Calu3 (cell line): ENCODE measurements at regions not wholly inside any gene's neighbourhood (a gene's known extent, or its start where the extent isn't known, plus 50 kb on each side); places are given as distances from the start of the nearest gene placed in this dataset.

ENCODE experiments used
- BruUV-seq: library from RNA; stranded (reverse); fragments of 400-500 nt; replicated peaks from 2 replicates; lab custom pipeline; 2021; lab: Mats Ljungman, UMichigan
- CTCF ChIA-PET: fragments of 300-600 bp; sonication (Branson Sonifier 250); formaldehyde crosslinking; loops from one replicate; lab custom pipeline; 2022; ENCODE audit warnings: antibody characterized with exemption; lab: Charles Lee
- DNase-seq: peaks from one replicate; pipeline ENCODE4 v3.0.0; 2022
- H3K27ac Mint-ChIP-seq: one replicate; pipeline ENCODE4 v1.8.0; 2022; ENCODE audit warnings: mixed read lengths; ENCODE audit not compliant: unreplicated experiment
- H3K27me3 Mint-ChIP-seq: one replicate; pipeline ENCODE4 v1.8.0; 2022; ENCODE audit warnings: mixed read lengths; ENCODE audit not compliant: unreplicated experiment
- H3K36me3 Mint-ChIP-seq: one replicate; pipeline ENCODE4 v1.8.0; 2022; ENCODE audit warnings: mild to moderate bottlenecking, moderate library complexity, mixed read lengths; ENCODE audit not compliant: insufficient read depth, unreplicated experiment
- H3K4me1 Mint-ChIP-seq: one replicate; pipeline ENCODE4 v1.8.0; 2022; ENCODE audit warnings: mild to moderate bottlenecking, low read depth, mixed read lengths; ENCODE audit not compliant: unreplicated experiment
- H3K4me3 Mint-ChIP-seq: one replicate; pipeline ENCODE4 v1.8.0; 2022; ENCODE audit warnings: mild to moderate bottlenecking, low read depth, moderate library complexity, mixed read lengths; ENCODE audit not compliant: unreplicated experiment
- H3K9me3 Mint-ChIP-seq: one replicate; pipeline ENCODE4 v1.8.0; 2022; ENCODE audit warnings: low read depth, mixed read lengths; ENCODE audit not compliant: unreplicated experiment
- intact Hi-C: fragments of 100-400 bp; cut with micrococcal nuclease; formaldehyde crosslinking; loops from one replicate; pipeline ENCODE4 v1.10.0; 2022; ENCODE audit not compliant: unreplicated experiment
- TF ChIP-seq, protein P1 (sequence below): fragments of 200-600 bp; IDR thresholded peaks from one replicate; pipeline ENCODE4 v1.8.0; 2022; ENCODE audit warnings: antibody characterized with exemption; ENCODE audit not compliant: unreplicated experiment

DNA sequence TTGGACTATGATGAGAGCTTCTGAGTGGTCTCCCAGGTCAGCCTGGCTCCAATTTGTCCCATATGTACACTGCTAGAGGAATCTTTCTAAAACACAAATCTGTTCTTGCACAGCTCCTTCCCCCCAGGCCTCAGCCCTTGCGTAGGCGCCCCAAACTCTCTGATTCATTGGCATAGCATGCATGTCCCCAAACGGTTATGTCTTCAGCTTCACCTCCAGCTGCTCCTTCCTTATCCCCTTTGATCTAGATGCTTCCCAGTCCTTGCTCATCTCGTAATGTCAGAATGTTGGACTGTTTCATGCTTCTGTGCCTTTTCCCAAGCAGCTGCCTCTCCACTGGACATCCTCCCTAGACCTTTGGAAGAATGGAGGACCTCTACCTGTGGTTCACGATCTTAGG is 60.1 kb upstream of the BASP1 start:
- Mint-ChIP-seq H3K27ac (no peak overlapping the region), H3K9me3 (peaks cover 5% of the 10 kb centered on the region), H3K36me3 (no peaks in the 10 kb centered on the region), H3K27me3 (no peaks in the 10 kb centered on the region), H3K4me1 (peaks cover 10% of the 10 kb centered on the region), H3K4me3 (no peak overlapping the region)
- TF ChIP-seq, protein P1, sequence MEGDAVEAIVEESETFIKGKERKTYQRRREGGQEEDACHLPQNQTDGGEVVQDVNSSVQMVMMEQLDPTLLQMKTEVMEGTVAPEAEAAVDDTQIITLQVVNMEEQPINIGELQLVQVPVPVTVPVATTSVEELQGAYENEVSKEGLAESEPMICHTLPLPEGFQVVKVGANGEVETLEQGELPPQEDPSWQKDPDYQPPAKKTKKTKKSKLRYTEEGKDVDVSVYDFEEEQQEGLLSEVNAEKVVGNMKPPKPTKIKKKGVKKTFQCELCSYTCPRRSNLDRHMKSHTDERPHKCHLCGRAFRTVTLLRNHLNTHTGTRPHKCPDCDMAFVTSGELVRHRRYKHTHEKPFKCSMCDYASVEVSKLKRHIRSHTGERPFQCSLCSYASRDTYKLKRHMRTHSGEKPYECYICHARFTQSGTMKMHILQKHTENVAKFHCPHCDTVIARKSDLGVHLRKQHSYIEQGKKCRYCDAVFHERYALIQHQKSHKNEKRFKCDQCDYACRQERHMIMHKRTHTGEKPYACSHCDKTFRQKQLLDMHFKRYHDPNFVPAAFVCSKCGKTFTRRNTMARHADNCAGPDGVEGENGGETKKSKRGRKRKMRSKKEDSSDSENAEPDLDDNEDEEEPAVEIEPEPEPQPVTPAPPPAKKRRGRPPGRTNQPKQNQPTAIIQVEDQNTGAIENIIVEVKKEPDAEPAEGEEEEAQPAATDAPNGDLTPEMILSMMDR = no peak
- DNase-seq = no peak
- no TSS peak for BruUV-seq
- intact Hi-C loops = no loop called here
- CTCF ChIA-PET = no interaction called here

- no peaks in the 10 kb centered on the region for H3K36me3 Mint-ChIP-seq
- CTCF ChIA-PET = no interaction called here
- TF ChIP-seq, protein P1 = no peak
- DNase-seq = no peak
- no peak overlapping the region for H3K27ac Mint-ChIP-seq
- no peak overlapping the region for H3K4me3 Mint-ChIP-seq
- H3K4me1 Mint-ChIP-seq = peaks cover 10% of the 10 kb centered on the region
- no peaks in the 10 kb centered on the region for H3K27me3 Mint-ChIP-seq
- peaks cover 5% of the 10 kb centered on the region for H3K9me3 Mint-ChIP-seq
- intact Hi-C loops = no loop called here
- no TSS peak for BruUV-seq
These were observed 59.4 kb upstream of the BASP1 start for GRCh38 chr5:17157916-17158529.

- CTCF ChIA-PET = no interaction called here
- H3K27me3 Mint-ChIP-seq = peaks cover 9% of the 10 kb centered on the region
- H3K4me1 Mint-ChIP-seq = no peaks in the 10 kb centered on the region
- H3K4me3 Mint-ChIP-seq = no peak overlapping the region
- TF ChIP-seq, protein P1 = no peak
- no peaks in the 10 kb centered on the region for H3K36me3 Mint-ChIP-seq
- no peak for DNase-seq
- intact Hi-C loops = no loop called here
- H3K27ac Mint-ChIP-seq = no peak overlapping the region
- no TSS peak for BruUV-seq
- H3K9me3 Mint-ChIP-seq = no peaks in the 10 kb centered on the region
These were observed 56.7 kb upstream of the BASP1 start for GRCh38 chr5:17160756-17161040.

GRCh38 chr5:17161662-17162061 is 55.8 kb upstream of the BASP1 start:
- BruUV-seq = no TSS peak
- H3K4me3 Mint-ChIP-seq = no peak overlapping the region
- H3K27ac Mint-ChIP-seq = no peak overlapping the region
- no peak for DNase-seq
- no peaks in the 10 kb centered on the region for H3K9me3 Mint-ChIP-seq
- peaks cover 9% of the 10 kb centered on the region for H3K27me3 Mint-ChIP-seq
- TF ChIP-seq, protein P1 = no peak
- CTCF ChIA-PET = interaction anchor here (0.6 kb wide), 1 partner anchor 21 kb away, joined by 3 read pairs; no protein-coding TSS in a partner anchor
- no peaks in the 10 kb centered on the region for H3K36me3 Mint-ChIP-seq
- H3K4me1 Mint-ChIP-seq = no peaks in the 10 kb centered on the region
- intact Hi-C loops = no loop called here
